Astrocyte (in vitro differentiated cells and primary cell): ENCODE measurements at regions not wholly inside any gene's neighbourhood (a gene's known extent, or its start where the extent isn't known, plus 50 kb on each side); places are given as distances from the start of the nearest gene placed in this dataset.

ENCODE experiments used
- DNase-seq: peaks from one replicate; pipeline ENCODE4 v3.0.0-alpha.2; 2010; ENCODE audit warnings: low read depth
- FAIRE-seq: peaks from 2 replicates; lab custom pipeline; 2011; peaks lifted over from hg19 to GRCh38; lab: Jason Lieb, UNC
- H2AFZ ChIP-seq: 2 replicates; pipeline ENCODE4 v1.6.0; 2012; ENCODE audit warnings: low read depth, low read length, inconsistent platforms
- H3K27ac ChIP-seq: 2 replicates; pipeline ENCODE4 v1.5.1; 2011; ENCODE audit warnings: low read depth, low read length, inconsistent platforms
- H3K27me3 ChIP-seq: 2 replicates; pipeline ENCODE4 v1.6.0; 2011; ENCODE audit warnings: low read length, inconsistent platforms; ENCODE audit not compliant: insufficient read depth
- H3K36me3 ChIP-seq: 2 replicates; pipeline ENCODE4 v1.5.1; 2011; ENCODE audit warnings: low read length, inconsistent platforms; ENCODE audit not compliant: insufficient read depth
- H3K4me1 ChIP-seq: 2 replicates; pipeline ENCODE4 v1.5.1; 2011; ENCODE audit warnings: low read length, inconsistent platforms; ENCODE audit not compliant: insufficient read depth
- H3K4me2 ChIP-seq: 2 replicates; pipeline ENCODE4 v1.6.0; 2012; ENCODE audit warnings: low read length, inconsistent platforms
- H3K4me3 ChIP-seq: 2 replicates; pipeline ENCODE4 v1.5.1; 2011; ENCODE audit warnings: low read depth, mild to moderate bottlenecking, low read length, inconsistent platforms; ENCODE audit not compliant: insufficient read depth
- H3K79me2 ChIP-seq: 2 replicates; pipeline ENCODE4 v1.6.0; 2012; ENCODE audit warnings: mild to moderate bottlenecking, low read length, inconsistent platforms; ENCODE audit not compliant: insufficient read depth
- H3K9ac ChIP-seq: 2 replicates; pipeline ENCODE4 v1.6.0; 2012; ENCODE audit warnings: mild to moderate bottlenecking, low read length, inconsistent platforms
- H3K9me3 ChIP-seq: 2 replicates; pipeline ENCODE4 v1.5.1; 2012; ENCODE audit warnings: low read depth, mild to moderate bottlenecking, low read length, inconsistent platforms; ENCODE audit not compliant: insufficient read depth
- H4K20me1 ChIP-seq: 2 replicates; pipeline ENCODE4 v1.6.0; 2012; ENCODE audit warnings: low read length, inconsistent platforms; ENCODE audit not compliant: insufficient read depth
- H3K27ac Mint-ChIP-seq: one replicate; pipeline ENCODE4 v1.8.0; 2021; ENCODE audit warnings: mild to moderate bottlenecking, mixed read lengths; ENCODE audit not compliant: unreplicated experiment
- H3K27me3 Mint-ChIP-seq: one replicate; pipeline ENCODE4 v1.8.0; 2021; ENCODE audit warnings: low read depth, mixed read lengths; ENCODE audit not compliant: unreplicated experiment
- H3K36me3 Mint-ChIP-seq: one replicate; pipeline ENCODE4 v1.8.0; 2021; ENCODE audit warnings: low read depth, mixed read lengths; ENCODE audit not compliant: unreplicated experiment
- H3K4me1 Mint-ChIP-seq: one replicate; pipeline ENCODE4 v1.8.0; 2021; ENCODE audit warnings: low read depth, mixed read lengths; ENCODE audit not compliant: unreplicated experiment
- H3K4me3 Mint-ChIP-seq: one replicate; pipeline ENCODE4 v1.8.0; 2021; ENCODE audit warnings: mild to moderate bottlenecking, moderate library complexity, mixed read lengths; ENCODE audit not compliant: unreplicated experiment
- H3K9me3 Mint-ChIP-seq: one replicate; pipeline ENCODE4 v1.8.0; 2021; ENCODE audit warnings: mild to moderate bottlenecking, mixed read lengths; ENCODE audit not compliant: unreplicated experiment
- EZH2 ChIP-seq: IDR thresholded peaks from 2 replicates; pipeline ENCODE4 v1.6.1; 2012; ENCODE audit warnings: mild to moderate bottlenecking, low read length, inconsistent platforms; ENCODE audit not compliant: insufficient read depth
- TF ChIP-seq, protein P1 (sequence below): IDR thresholded peaks from 2 replicates; pipeline ENCODE4 v1.5.1; 2011; ENCODE audit warnings: low read depth, mild to moderate bottlenecking, inconsistent platforms, low read length, moderate library complexity; ENCODE audit not compliant: insufficient read depth

DNA sequence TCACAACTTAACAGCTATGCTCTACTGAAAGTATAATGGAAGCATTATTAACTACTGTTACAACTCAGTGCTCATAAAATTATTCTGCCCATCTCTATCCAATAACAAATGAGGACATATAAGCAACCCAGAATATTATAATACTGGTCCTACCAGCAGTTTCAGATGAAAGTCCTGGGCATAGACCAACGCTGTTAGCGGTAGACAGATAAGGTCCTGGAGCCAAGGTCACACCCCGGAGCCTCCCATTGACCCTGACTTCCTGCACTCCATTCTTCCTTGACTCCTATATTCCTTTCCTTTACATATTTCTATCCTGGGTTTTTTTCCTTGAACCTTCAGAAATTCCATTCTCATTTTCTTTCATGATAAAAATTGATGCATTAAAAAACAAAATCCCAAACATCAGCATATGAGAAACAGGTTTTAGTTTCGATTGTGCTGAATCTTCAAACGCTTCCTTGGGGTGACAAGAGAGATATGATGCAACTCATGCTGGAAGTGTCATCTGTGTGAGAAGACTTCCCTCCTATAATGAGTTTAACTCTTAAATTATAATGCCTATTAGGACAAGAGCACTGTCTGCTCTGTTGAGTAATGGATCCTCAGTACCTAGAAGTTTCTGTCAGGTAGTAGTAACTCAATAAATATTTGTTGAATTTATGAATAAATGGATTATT lies 831.1 kb downstream of the LRRIQ3 start:
- Histone ChIP-seq H3K36me3 (no peaks in the 10 kb centered on the region), H3K4me1 (no peaks in the 10 kb centered on the region), H4K20me1 (no peaks in the 10 kb centered on the region), H3K9me3 (no peaks in the 10 kb centered on the region), H3K9ac (no peak overlapping the region), H3K27ac (no peak overlapping the region), H3K4me2 (no peak overlapping the region), H3K27me3 (no peaks in the 10 kb centered on the region), H2AFZ (no peak overlapping the region), H3K79me2 (no peaks in the 10 kb centered on the region), H3K4me3 (no peak overlapping the region)
- no peak for DNase-seq
- peaks cover 7% of the 10 kb centered on the region for H3K4me1 Mint-ChIP-seq
- H3K27me3 Mint-ChIP-seq, result no peaks in the 10 kb centered on the region
- no peak for FAIRE-seq
- TF ChIP-seq, protein P1, sequence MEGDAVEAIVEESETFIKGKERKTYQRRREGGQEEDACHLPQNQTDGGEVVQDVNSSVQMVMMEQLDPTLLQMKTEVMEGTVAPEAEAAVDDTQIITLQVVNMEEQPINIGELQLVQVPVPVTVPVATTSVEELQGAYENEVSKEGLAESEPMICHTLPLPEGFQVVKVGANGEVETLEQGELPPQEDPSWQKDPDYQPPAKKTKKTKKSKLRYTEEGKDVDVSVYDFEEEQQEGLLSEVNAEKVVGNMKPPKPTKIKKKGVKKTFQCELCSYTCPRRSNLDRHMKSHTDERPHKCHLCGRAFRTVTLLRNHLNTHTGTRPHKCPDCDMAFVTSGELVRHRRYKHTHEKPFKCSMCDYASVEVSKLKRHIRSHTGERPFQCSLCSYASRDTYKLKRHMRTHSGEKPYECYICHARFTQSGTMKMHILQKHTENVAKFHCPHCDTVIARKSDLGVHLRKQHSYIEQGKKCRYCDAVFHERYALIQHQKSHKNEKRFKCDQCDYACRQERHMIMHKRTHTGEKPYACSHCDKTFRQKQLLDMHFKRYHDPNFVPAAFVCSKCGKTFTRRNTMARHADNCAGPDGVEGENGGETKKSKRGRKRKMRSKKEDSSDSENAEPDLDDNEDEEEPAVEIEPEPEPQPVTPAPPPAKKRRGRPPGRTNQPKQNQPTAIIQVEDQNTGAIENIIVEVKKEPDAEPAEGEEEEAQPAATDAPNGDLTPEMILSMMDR, result no peak
- no peak for TF ChIP-seq EZH2
- H3K27ac Mint-ChIP-seq, result no peak overlapping the region
- no peaks in the 10 kb centered on the region for H3K9me3 Mint-ChIP-seq
- no peaks in the 10 kb centered on the region for H3K36me3 Mint-ChIP-seq
- H3K4me3 Mint-ChIP-seq, result no peak overlapping the region

DNA sequence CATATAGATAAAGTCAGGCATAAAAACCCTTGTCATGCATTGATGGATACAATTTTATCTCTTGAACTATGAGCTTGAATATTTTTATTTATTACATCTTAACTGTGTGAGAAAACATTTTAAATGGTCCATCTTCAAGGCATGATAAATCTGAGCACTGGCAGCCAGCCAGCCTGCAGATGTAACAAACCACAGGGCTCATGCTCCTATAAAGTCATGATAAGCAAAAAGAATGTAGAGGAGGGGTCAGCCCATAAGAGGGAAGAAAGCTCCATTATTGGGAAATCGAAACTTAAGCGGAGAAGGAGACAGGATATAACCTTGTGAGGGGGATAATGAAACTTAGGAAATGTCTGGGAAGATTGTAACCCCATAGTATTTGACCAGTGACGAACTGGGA lies 839.0 kb downstream of the LRRIQ3 start:
- H4K20me1 ChIP-seq, result no peaks in the 10 kb centered on the region
- FAIRE-seq (no peak), DNase-seq (no peak)
- H3K9ac ChIP-seq, result no peak overlapping the region
- no peaks in the 10 kb centered on the region for H3K27me3 ChIP-seq
- H3K27ac ChIP-seq, result no peak overlapping the region
- Mint-ChIP-seq H3K27me3 (no peaks in the 10 kb centered on the region), H3K9me3 (no peaks in the 10 kb centered on the region), H3K4me3 (no peak overlapping the region), H3K36me3 (no peaks in the 10 kb centered on the region), H3K27ac (no peak overlapping the region), H3K4me1 (peaks cover 5% of the 10 kb centered on the region)
- H3K4me1 ChIP-seq, result no peaks in the 10 kb centered on the region
- no peak overlapping the region for H3K4me2 ChIP-seq
- no peaks in the 10 kb centered on the region for H3K9me3 ChIP-seq
- no peak overlapping the region for H2AFZ ChIP-seq
- H3K36me3 ChIP-seq, result no peaks in the 10 kb centered on the region
- no peak overlapping the region for H3K4me3 ChIP-seq
- no peaks in the 10 kb centered on the region for H3K79me2 ChIP-seq
- no peak for TF ChIP-seq EZH2
- TF ChIP-seq, protein P1, result no peak

DNA sequence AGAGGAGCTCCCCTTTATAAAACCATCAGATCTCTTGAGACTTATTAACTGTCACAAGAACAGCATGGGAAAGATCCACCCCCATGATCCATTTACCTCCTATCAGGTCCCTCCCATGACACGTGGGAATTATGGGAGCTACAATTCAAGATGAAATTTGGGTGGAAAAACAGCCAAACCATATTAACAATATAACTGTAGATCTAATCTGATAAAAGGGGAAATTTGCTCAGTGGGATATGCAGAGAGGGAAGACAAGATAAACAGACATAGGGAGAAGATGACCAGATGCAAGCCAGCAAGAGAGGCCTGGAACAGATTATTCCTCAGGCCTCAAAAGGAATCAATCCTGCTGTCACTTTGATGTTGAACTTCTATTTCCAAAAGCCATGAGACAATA lies 841.5 kb downstream of the LRRIQ3 start:
- no peak for FAIRE-seq
- Histone ChIP-seq H3K4me2 (no peak overlapping the region), H3K27me3 (no peaks in the 10 kb centered on the region), H3K36me3 (no peaks in the 10 kb centered on the region), H3K9ac (no peak overlapping the region), H3K9me3 (no peaks in the 10 kb centered on the region), H3K4me3 (no peak overlapping the region), H4K20me1 (no peaks in the 10 kb centered on the region), H3K27ac (no peak overlapping the region), H2AFZ (no peak overlapping the region), H3K79me2 (no peaks in the 10 kb centered on the region), H3K4me1 (no peaks in the 10 kb centered on the region)
- DNase-seq, result no peak
- no peaks in the 10 kb centered on the region for H3K27me3 Mint-ChIP-seq
- no peak overlapping the region for H3K4me3 Mint-ChIP-seq
- TF ChIP-seq, protein P1, result no peak
- no peak for TF ChIP-seq EZH2
- H3K9me3 Mint-ChIP-seq, result no peaks in the 10 kb centered on the region
- H3K36me3 Mint-ChIP-seq, result no peaks in the 10 kb centered on the region
- H3K4me1 Mint-ChIP-seq, result peaks cover 5% of the 10 kb centered on the region
- no peak overlapping the region for H3K27ac Mint-ChIP-seq
